Heart left ventricle (tissue), 13 donors: ENCODE measurements at regions not wholly inside any gene's neighbourhood (a gene's known extent, or its start where the extent isn't known, plus 50 kb on each side); places are given as distances from the start of the nearest gene placed in this dataset.

Experiments
- CTCF ChIP-seq, 12 donors: fragments of 200-600 bp; sonication (generic) in 4 of 12; IDR thresholded peaks; one replicate each; pipeline versions ENCODE4 v1.5.0 to v1.8.0; 2018 to 2022; ENCODE audit warnings: antibody characterized with exemption in 12 of 12, mild to moderate bottlenecking in 5 of 12
- POLR2A ChIP-seq, 2 donors: fragments of 450-650 bp; IDR thresholded peaks; one replicate each; pipeline ENCODE4 v1.6.1; 2017; ENCODE audit warnings: antibody characterized with exemption in 2 of 2, mild to moderate bottlenecking in 2 of 2, moderate library complexity in 2 of 2
- donor health status: ischemic (EF 13 %, LVEDD 7.1; RV severe dilation, severe dysfunction).
- donor health status: DM: no; HTN: yes; CAD: no.
- donor health status: DM: no; HTN: no; CAD: no.
- donor health status: ischemic (EF 25% LVEDD 6.9; RV normal size, moderate dysfunction).
- donor health status: ischemic (EF 25% LVEDD 5.7; RV mildly dilated, moderate dysfunction).
- donor health status: ischemic (EF 35%, LVEDD 5.7; RV mildly dilated, moderate dysfunction).
- donor health status: nonischemic (EF 11% LVEDD 7.7; RV severe dilation, severe dysfunction).
- donor health status: DM: yes; HTN: yes; CAD: no.
- donor health status: PGD.
- donor health status: ischemic (EF 29% LVEDD 5.4; RV normal size, mild dysfunction).
- donor health status: nonischemic (EF 23%, LVEDD 6.1; RV moderate dilation, normal function).

- TF ChIP-seq CTCF (IDR thresholded peaks at IDR 0.05) = no peak
- TF ChIP-seq POLR2A (IDR thresholded peaks at IDR 0.05) = no peak
Measured at GRCh38 chr12:107439026-107439738, 246.4 kb upstream of the PWP1 start.
